Astrocyte of the spinal cord (primary cell): ENCODE measurements at regions not wholly inside any gene's neighbourhood (a gene's known extent, or its start where the extent isn't known, plus 50 kb on each side); places are given as distances from the start of the nearest gene placed in this dataset.
"Not testable (repeated sequence)": the region's sequence is repeated elsewhere in the genome, so short reads cannot be mapped to it uniquely, and the experiment has no call there.

Experiments
- DNase-seq: peaks from one replicate; pipeline ENCODE4 v3.0.0; 2011; ENCODE audit warnings: low read depth, low spot score
- H3K4me3 ChIP-seq: 2 replicates; pipeline ENCODE4 v1.5.1; 2011; ENCODE audit warnings: low read depth, mild to moderate bottlenecking, low read length, moderate library complexity
- CTCF ChIP-seq: IDR thresholded peaks from 2 replicates; pipeline ENCODE4 v1.5.1; 2012; ENCODE audit warnings: low read depth, mild to moderate bottlenecking, low read length, inconsistent platforms
- in situ Hi-C: cut with HindIII; loops from 2 replicates; pipeline ENCODE4 v1.10.0; 2017; ENCODE audit warnings: low sequenced_read_pairs

DNA sequence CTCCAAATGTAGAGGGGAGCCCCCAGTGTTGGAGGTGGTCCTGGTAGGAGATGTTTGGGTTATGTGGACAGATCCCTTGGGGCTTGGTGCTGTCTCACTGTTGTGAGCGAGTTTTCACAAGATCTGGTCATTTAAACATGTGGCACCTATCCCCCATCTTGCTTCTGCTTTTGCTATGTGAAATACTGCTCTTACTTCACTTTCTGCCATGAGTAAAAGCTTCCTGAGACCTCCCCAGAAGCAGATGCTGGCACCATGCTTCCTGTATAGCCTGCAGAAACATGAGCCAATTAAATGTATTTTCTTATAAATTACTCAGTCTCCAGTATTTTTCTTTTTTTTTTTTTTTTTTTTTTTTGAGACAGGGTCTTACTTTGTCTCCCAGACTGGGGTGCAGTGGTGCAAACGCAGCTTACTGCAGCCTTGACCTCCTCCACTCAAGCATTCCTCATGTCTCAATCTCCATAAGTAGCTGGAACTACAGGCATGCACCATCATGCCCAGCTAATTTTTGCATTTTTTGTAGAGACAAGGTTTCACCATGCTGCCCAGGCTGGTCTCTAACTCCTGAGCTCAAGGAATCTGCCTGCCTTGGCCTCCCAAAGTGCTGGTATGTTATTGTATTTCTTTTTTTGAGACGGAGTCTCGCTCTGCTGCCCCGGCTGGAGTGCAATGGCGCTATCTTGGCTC is 177.1 kb downstream of the ALDH8A1 start:
- in situ Hi-C loops: no loop called here
- no peak for DNase-seq
- H3K4me3 ChIP-seq: no peak overlapping the region
- TF ChIP-seq CTCF: no peak

DNA sequence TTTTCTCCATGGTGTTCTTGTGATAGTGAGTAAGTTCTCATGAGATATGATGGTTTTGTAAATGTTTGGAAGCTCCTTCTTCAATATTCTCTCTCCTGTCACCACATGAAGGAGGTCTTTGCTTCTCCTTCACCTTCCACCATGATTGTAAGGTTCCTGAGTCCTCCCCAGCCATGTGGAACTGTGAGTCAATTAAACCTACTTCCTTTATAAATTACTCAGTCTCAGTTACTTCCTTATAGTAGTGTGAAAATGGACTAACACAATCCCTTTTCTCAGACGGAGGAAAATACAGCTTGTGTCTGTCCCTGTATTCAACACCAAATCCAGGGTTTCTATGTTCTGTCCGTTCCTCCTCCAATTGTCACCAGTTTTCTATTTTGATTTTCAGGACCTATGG is 181.0 kb downstream of the ALDH8A1 start:
- in situ Hi-C loops: no loop called here
- H3K4me3 ChIP-seq: no peak overlapping the region
- no peak for DNase-seq
- no peak for TF ChIP-seq CTCF

- H3K4me3 ChIP-seq: no peak overlapping the region
- in situ Hi-C loops: no loop called here
- no peak for TF ChIP-seq CTCF
- no peak for DNase-seq
Measured at GRCh38 chr6:134766497-134766896, 183.4 kb downstream of the ALDH8A1 start.

DNA sequence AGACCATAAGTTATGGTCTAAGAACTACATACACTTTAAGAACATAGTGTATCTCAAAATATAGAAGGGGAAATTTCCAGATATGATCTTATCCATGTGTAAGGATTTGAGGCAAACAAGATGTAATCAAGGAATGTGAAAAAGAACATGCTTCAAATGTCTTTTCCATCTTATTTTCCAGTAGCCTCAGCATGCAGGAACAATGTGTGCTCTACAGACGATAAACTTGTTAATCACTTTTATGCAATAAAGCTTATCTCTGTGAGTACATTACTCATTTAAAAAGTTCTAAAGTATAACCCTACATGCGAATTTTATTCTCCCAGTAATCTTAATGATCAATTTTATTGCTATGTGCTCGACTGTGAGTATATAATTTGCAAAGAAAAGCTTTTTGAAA is 185.2 kb downstream of the ALDH8A1 start:
- H3K4me3 ChIP-seq: no peak overlapping the region
- in situ Hi-C loops: no loop called here
- no peak for TF ChIP-seq CTCF
- DNase-seq: no peak

DNA sequence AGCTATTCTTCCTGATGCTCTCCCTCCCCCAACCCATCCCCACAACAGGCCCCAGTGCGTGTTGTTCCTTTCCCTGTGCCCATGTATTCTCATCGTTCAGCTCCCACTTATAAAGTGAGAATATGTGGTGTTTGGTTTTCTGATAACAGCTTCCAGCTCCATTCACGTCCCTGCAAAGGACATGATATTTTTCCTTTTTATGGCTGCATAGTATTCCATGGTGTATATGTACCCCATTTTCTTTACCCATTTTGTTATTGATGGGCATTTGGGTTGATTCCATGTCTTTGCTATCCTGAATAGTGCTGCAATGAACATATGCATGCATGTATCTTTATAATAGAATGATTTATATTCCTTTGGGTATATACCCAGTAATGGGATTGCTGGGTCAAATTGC is 186.3 kb downstream of the ALDH8A1 start:
- in situ Hi-C loops, H3K4me3 ChIP-seq, DNase-seq: not testable (repeated sequence)

DNA sequence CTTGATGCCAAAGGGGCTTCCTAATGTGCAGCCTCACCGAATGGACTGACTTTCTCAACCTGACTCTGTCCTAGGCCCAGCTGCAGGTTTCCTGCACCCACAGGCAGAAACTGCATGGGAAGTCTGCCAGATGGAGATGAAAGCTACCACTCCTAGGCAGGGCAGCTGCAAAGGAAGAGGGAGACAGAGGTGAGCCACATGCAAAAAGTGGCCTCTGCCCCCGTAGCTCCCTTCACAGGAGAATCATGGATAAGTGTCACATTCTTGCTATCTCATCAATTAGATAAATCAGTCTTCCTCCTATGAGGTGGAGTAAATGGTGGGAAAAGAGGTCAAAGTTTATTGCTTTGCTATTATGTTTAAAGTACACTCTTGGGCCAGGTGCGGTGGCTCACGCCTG is 191.3 kb downstream of the ALDH8A1 start:
- TF ChIP-seq CTCF: no peak
- DNase-seq: no peak
- in situ Hi-C loops: no loop called here
- H3K4me3 ChIP-seq: no peak overlapping the region

DNA sequence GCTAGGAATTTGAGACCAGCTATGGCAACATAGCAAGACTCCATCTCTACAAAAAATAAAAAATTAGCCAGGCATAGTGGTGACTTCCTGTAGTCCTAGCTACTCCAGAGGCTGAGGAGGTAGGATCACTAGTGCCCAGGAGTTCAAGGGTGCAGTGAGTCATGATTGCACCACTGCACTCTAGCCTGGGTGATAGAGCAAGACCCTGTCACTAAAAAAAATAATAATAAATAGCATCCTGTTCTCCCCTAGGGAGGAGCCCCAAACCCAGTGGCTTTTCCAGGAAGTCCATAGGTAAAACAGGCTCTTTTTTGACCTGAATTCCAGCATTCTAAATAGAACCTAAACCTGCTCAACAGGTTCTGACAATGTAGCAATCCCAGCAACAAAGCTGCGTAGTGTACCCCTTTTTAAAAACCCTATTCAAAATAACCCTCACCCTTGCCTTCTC is 192.0 kb downstream of the ALDH8A1 start:
- TF ChIP-seq CTCF: no peak
- no peak overlapping the region for H3K4me3 ChIP-seq
- in situ Hi-C loops: no loop called here
- no peak for DNase-seq
